GM18507 (cell line): ENCODE measurements at regions not wholly inside any gene's neighbourhood (a gene's known extent, or its start where the extent isn't known, plus 50 kb on each side); places are given as distances from the start of the nearest gene placed in this dataset.
A peak's percentile ranks its signal among the peaks of the same experiment; 100 is the strongest.
"Not testable (repeated sequence)": the region's sequence is repeated elsewhere in the genome, so short reads cannot be mapped to it uniquely, and the experiment has no call there.

Source experiments
- DNase-seq: peaks from one replicate; pipeline ENCODE4 v3.0.0; 2011; ENCODE audit warnings: low read depth; ENCODE audit not compliant: insufficient read length; ENCODE audit errors: extremely low spot score
- FAIRE-seq: peaks from 2 replicates; lab custom pipeline; 2011; peaks lifted over from hg19 to GRCh38; lab: Jason Lieb, UNC

GRCh38 chr4:130074096-130074495, 978.1 kb downstream of the C4orf33 start:
- no peak for FAIRE-seq
- no peak for DNase-seq

GRCh38 chr4:130077275-130077674, 981.3 kb downstream of the C4orf33 start:
- DNase-seq (no peak), FAIRE-seq (no peak)

- not testable (repeated sequence) for FAIRE-seq, DNase-seq
Observed at GRCh38 chr4:130079027-130079426, 983.1 kb downstream of the C4orf33 start.

- no peak for FAIRE-seq
- no peak for DNase-seq
Observed at GRCh38 chr4:130080872-130081451, 985.0 kb downstream of the C4orf33 start.

GRCh38 chr4:130090427-130090826, 994.5 kb downstream of the C4orf33 start:
- FAIRE-seq (no peak), DNase-seq (no peak)

- DNase-seq (no peak), FAIRE-seq (no peak)
Observed at GRCh38 chr4:130092187-130093015, 996.4 kb downstream of the C4orf33 start.

- DNase-seq (no peak), FAIRE-seq (no peak)
Observed at GRCh38 chr4:130099105-130099504, 1003.2 kb downstream of the C4orf33 start.

GRCh38 chr4:130110189-130110588, 1014.2 kb downstream of the C4orf33 start:
- FAIRE-seq (peak; percentile 24), DNase-seq (no peak)

GRCh38 chr4:130110770-130111169, 1014.8 kb downstream of the C4orf33 start:
- DNase-seq (no peak), FAIRE-seq (no peak)

- FAIRE-seq (no peak), DNase-seq (no peak)
Observed at GRCh38 chr4:130124066-130124465, 1028.1 kb downstream of the C4orf33 start.

- FAIRE-seq: no peak
- no peak for DNase-seq
Observed at GRCh38 chr4:130125467-130125866, 1029.5 kb downstream of the C4orf33 start.

- FAIRE-seq: no peak
- no peak for DNase-seq
Observed at GRCh38 chr4:130127297-130127696, 1031.3 kb downstream of the C4orf33 start.

GRCh38 chr4:130131536-130131935, 1035.6 kb downstream of the C4orf33 start:
- no peak for DNase-seq
- no peak for FAIRE-seq

GRCh38 chr4:130141651-130142050, 1045.7 kb downstream of the C4orf33 start:
- FAIRE-seq (no peak), DNase-seq (no peak)

- no peak for DNase-seq
- no peak for FAIRE-seq
Observed at GRCh38 chr4:130143656-130144055, 1047.7 kb downstream of the C4orf33 start.

GRCh38 chr4:130146773-130147172, 1050.8 kb downstream of the C4orf33 start:
- FAIRE-seq: no peak

GRCh38 chr4:130147641-130148040, 1051.7 kb downstream of the C4orf33 start:
- no peak for FAIRE-seq
- no peak for DNase-seq

More at GRCh38 chr4:130146773-130147172, 1050.8 kb downstream of the C4orf33 start:
- no peak for DNase-seq

- DNase-seq (no peak), FAIRE-seq (no peak)
Observed at GRCh38 chr4:130154901-130155300, 1058.9 kb downstream of the C4orf33 start.

- DNase-seq (no peak), FAIRE-seq (no peak)
Observed at GRCh38 chr4:130163701-130164100, 1067.7 kb downstream of the C4orf33 start.

GRCh38 chr4:130165381-130165780, 1069.4 kb downstream of the C4orf33 start:
- DNase-seq (no peak), FAIRE-seq (no peak)

- DNase-seq: no peak
- FAIRE-seq: no peak
Observed at GRCh38 chr4:130172156-130172555, 1076.2 kb downstream of the C4orf33 start.
